Liver (tissue), 8 donors: ENCODE measurements at regions not wholly inside any gene's neighbourhood (a gene's known extent, or its start where the extent isn't known, plus 50 kb on each side); places are given as distances from the start of the nearest gene placed in this dataset.

Experiments used
- DNase-seq: peaks from one replicate; pipeline ENCODE4 v3.0.0-alpha.2; 2017; ENCODE audit warnings: low spot score
- H3K27ac ChIP-seq, 2 donors: one replicate each; pipeline ENCODE4 v1.7.0; 2013; ENCODE audit warnings: inconsistent platforms in 2 of 2, low read length in 2 of 2, control low read depth in 1 of 2, low read depth in 1 of 2, mild to moderate bottlenecking in 1 of 2
- H3K27me3 ChIP-seq, 4 donors: one replicate each; pipeline versions ENCODE4 v1.6.1 to v1.7.0; 2013; ENCODE audit warnings: low read length in 3 of 4, inconsistent platforms in 1 of 4, mild to moderate bottlenecking in 1 of 4, moderate library complexity in 1 of 4; ENCODE audit not compliant: control insufficient read depth in 4 of 4, insufficient read depth in 4 of 4
- H3K36me3 ChIP-seq, 4 donors: one replicate each; pipeline versions ENCODE4 v1.6.1 to v1.7.0; 2013; ENCODE audit warnings: low read length in 3 of 4, mild to moderate bottlenecking in 3 of 4, low read depth in 1 of 4, moderate library complexity in 1 of 4; ENCODE audit not compliant: control insufficient read depth in 4 of 4, insufficient read depth in 3 of 4
- H3K4me1 ChIP-seq, 4 donors: one replicate each; pipeline versions ENCODE4 v1.6.1 to v1.7.0; 2013; ENCODE audit warnings: low read length in 3 of 4, mild to moderate bottlenecking in 3 of 4, moderate library complexity in 1 of 4; ENCODE audit not compliant: control insufficient read depth in 4 of 4, insufficient read depth in 4 of 4
- H3K4me3 ChIP-seq, 3 donors: one replicate each; pipeline versions ENCODE4 v1.6.1 to v1.7.0; 2013; ENCODE audit warnings: low read length in 3 of 3, control low read depth in 1 of 3, low read depth in 1 of 3, mild to moderate bottlenecking in 1 of 3
- H3K9ac ChIP-seq, 2 donors: one replicate each; pipeline ENCODE4 v1.7.0; 2013; ENCODE audit warnings: low read length in 2 of 2, mild to moderate bottlenecking in 2 of 2, moderate library complexity in 2 of 2, control low read depth in 1 of 2, low read depth in 1 of 2
- H3K9me3 ChIP-seq, 4 donors: one replicate each; pipeline versions ENCODE4 v1.6.1 to v1.7.0; 2013; ENCODE audit warnings: low read length in 3 of 4; ENCODE audit not compliant: control insufficient read depth in 4 of 4
- ATF3 ChIP-seq: IDR thresholded peaks from 2 replicates; pipeline ENCODE4 v1.6.1; 2016; ENCODE audit warnings: antibody characterized with exemption
- CTCF ChIP-seq: fragments of 150-350 bp; IDR thresholded peaks from 2 replicates; pipeline ENCODE4 v1.5.1; 2017; ENCODE audit warnings: improper control_type of control experiment, low read depth, low read length; ENCODE audit not compliant: missing input control
- EGR1 ChIP-seq, 2 donors: IDR thresholded peaks; 2 replicates each; pipeline ENCODE4 v1.6.1; 2016 to 2018; ENCODE audit warnings: antibody characterized with exemption in 2 of 2, low read depth in 2 of 2
- FOXA1 ChIP-seq: IDR thresholded peaks from 2 replicates; pipeline ENCODE4 v1.6.1; 2016; ENCODE audit warnings: antibody characterized with exemption
- FOXA2 ChIP-seq: IDR thresholded peaks from 2 replicates; pipeline ENCODE4 v1.6.1; 2016; ENCODE audit warnings: antibody characterized with exemption
- GABPA ChIP-seq, 2 donors: IDR thresholded peaks in 1 of 2; conservative IDR thresholded peaks in 1 of 2; 2 replicates each; pipeline ENCODE4 v1.6.1; 2016; ENCODE audit warnings: antibody characterized with exemption in 2 of 2, mild to moderate bottlenecking in 1 of 2, moderate library complexity in 1 of 2
- HNF4G ChIP-seq: IDR thresholded peaks from 2 replicates; pipeline ENCODE4 v1.6.1; 2016; ENCODE audit warnings: antibody characterized with exemption
- JUND ChIP-seq, 2 donors: IDR thresholded peaks; 2 replicates each; pipeline ENCODE4 v1.6.1; 2016; ENCODE audit warnings: antibody characterized with exemption in 2 of 2
- NR2F2 ChIP-seq: IDR thresholded peaks from 2 replicates; pipeline ENCODE4 v1.6.1; 2016; ENCODE audit warnings: antibody characterized with exemption
- RAD21 ChIP-seq, 2 donors: IDR thresholded peaks; 2 replicates each; pipeline ENCODE4 v1.6.1; 2016; ENCODE audit warnings: antibody characterized with exemption in 2 of 2, mild to moderate bottlenecking in 2 of 2
- REST ChIP-seq: IDR thresholded peaks from 2 replicates; pipeline ENCODE4 v1.6.1; 2016; ENCODE audit warnings: antibody characterized with exemption, mild to moderate bottlenecking
- RXRA ChIP-seq, 2 donors: IDR thresholded peaks; 2 replicates each; pipeline ENCODE4 v1.6.1; 2017 to 2018; ENCODE audit warnings: antibody characterized with exemption in 2 of 2, mild to moderate bottlenecking in 1 of 2
- TAF1 ChIP-seq: conservative IDR thresholded peaks from 2 replicates; pipeline ENCODE4 v1.6.1; 2016; ENCODE audit warnings: antibody characterized with exemption, mild to moderate bottlenecking
- WGBS: extraction: QIAGEN DNeasy Blood & Tissue Kit; methylation state at CpG from one replicate; pipeline ENCODE4 v1.1.7; 2013; 5-methylcytosine and 5-hydroxymethylcytosine counted together
- donor health status: healthy.
- donor health status: healthy.
- donor health status: healthy.
- donor health status: healthy.
- donor health status: healthy.

GRCh38 chr12:105960319-105961083 is 178.3 kb downstream of the NUAK1 start:
- no peaks in the 10 kb centered on the region for H3K36me3 ChIP-seq
- WGBS, result 77% methylated on average over 3 of the region's 3 CpGs
- H3K9me3 ChIP-seq, result no peaks in the 10 kb centered on the region
- TF ChIP-seq HNF4G (no peak), EGR1 (IDR thresholded peaks at IDR 0.05; ENCODE audit: low read depth in 2 of 2) (no peak), GABPA (IDR thresholded peaks at IDR 0.05 in 1 of 2, conservative IDR thresholded peaks at IDR 0.05 in 1 of 2) (no peak), TAF1 (no peak), RXRA (IDR thresholded peaks at IDR 0.05) (no peak), NR2F2 (no peak)
- no peak for DNase-seq
- H3K27ac ChIP-seq, result no peak overlapping the region
- no peak overlapping the region for H3K9ac ChIP-seq
- H3K27me3 ChIP-seq, result no peaks in the 10 kb centered on the region
- no peaks in the 10 kb centered on the region for H3K4me1 ChIP-seq
- no peak overlapping the region for H3K4me3 ChIP-seq

- no peaks in the 10 kb centered on the region for H3K4me1 ChIP-seq
- TF ChIP-seq HNF4G (no peak), FOXA2 (no peak), EGR1 (IDR thresholded peaks at IDR 0.05; ENCODE audit: low read depth in 2 of 2) (no peak), CTCF (no peak), ATF3 (no peak), RAD21 (IDR thresholded peaks at IDR 0.05) (no peak), FOXA1 (no peak), GABPA (IDR thresholded peaks at IDR 0.05 in 1 of 2, conservative IDR thresholded peaks at IDR 0.05 in 1 of 2) (no peak), JUND (IDR thresholded peaks at IDR 0.05) (no peak), REST (no peak)
- H3K27me3 ChIP-seq, result no peaks in the 10 kb centered on the region
- H3K36me3 ChIP-seq, result no peaks in the 10 kb centered on the region
- 91% methylated on average over 1 of the region's 1 CpG for WGBS
- DNase-seq, result no peak
- no peak overlapping the region for H3K27ac ChIP-seq
- no peak overlapping the region for H3K4me3 ChIP-seq
- H3K9ac ChIP-seq, result no peak overlapping the region
- no peaks in the 10 kb centered on the region for H3K9me3 ChIP-seq
Observed at GRCh38 chr12:105961821-105962671, 176.7 kb downstream of the NUAK1 start.
